Activated T-cell treated with anti-CD3 and anti-CD28 coated beads, Interleukin-2, amount 50 U/mL, for 72 hours (primary cell): ENCODE measurements at regions not wholly inside any gene's neighbourhood (a gene's known extent, or its start where the extent isn't known, plus 50 kb on each side); places are given as distances from the start of the nearest gene placed in this dataset.

Experiments used
- ATAC-seq, 2 donors: fragments of 150-1000 bp; cut with Tn5 transposase; replicated peaks in 1 of 2; 2 replicates each; pipeline ENCODE4 v1.10.0; 2021; ENCODE audit warnings: moderate library complexity in 2 of 2, mild to moderate bottlenecking in 1 of 2
- DNase-seq, 2 donors: peaks; one replicate each; pipeline ENCODE4 v3.0.0; 2021 to 2022; ENCODE audit warnings: mixed read lengths in 1 of 2
- H3K27ac Mint-ChIP-seq: one replicate; pipeline ENCODE4 v1.8.0; 2022; ENCODE audit warnings: mild to moderate bottlenecking, moderate library complexity, mixed read lengths
- H3K27me3 Mint-ChIP-seq: one replicate; pipeline ENCODE4 v1.8.0; 2022; ENCODE audit warnings: low read depth, mixed read lengths
- H3K36me3 Mint-ChIP-seq, 2 donors: one replicate each; pipeline ENCODE4 v1.8.0; 2022; ENCODE audit warnings: mixed read lengths in 2 of 2, mild to moderate bottlenecking in 1 of 2; ENCODE audit not compliant: insufficient read depth in 2 of 2
- H3K4me1 Mint-ChIP-seq: one replicate; pipeline ENCODE4 v1.8.0; 2022; ENCODE audit warnings: low read depth, mixed read lengths
- H3K4me3 Mint-ChIP-seq, 2 donors: one replicate each; pipeline ENCODE4 v1.8.0; 2022; ENCODE audit warnings: mild to moderate bottlenecking in 2 of 2, mixed read lengths in 2 of 2, moderate library complexity in 2 of 2
- H3K9me3 Mint-ChIP-seq, 2 donors: one replicate each; pipeline ENCODE4 v1.8.0; 2022; ENCODE audit warnings: mixed read lengths in 2 of 2

GRCh38 chr6:15904651-15905376 is 224.1 kb upstream of the MYLIP start:
- H3K27ac Mint-ChIP-seq, result no peak overlapping the region
- peaks cover 61% of the 10 kb centered on the region for H3K4me1 Mint-ChIP-seq
- DNase-seq (no peak), ATAC-seq (no peak)
- no peak overlapping the region for H3K4me3 Mint-ChIP-seq
- peaks cover 0 to 2% of the 10 kb centered on the region in 2 donors for H3K36me3 Mint-ChIP-seq
- peaks cover 7% of the 10 kb centered on the region for H3K27me3 Mint-ChIP-seq
- no peaks in the 10 kb centered on the region for H3K9me3 Mint-ChIP-seq

- ATAC-seq (peak; percentile 95 to 97), DNase-seq (peak; percentile 51 to 66)
- peak overlapping the region; percentile 40 for H3K27ac Mint-ChIP-seq
- peaks cover 0 to 2% of the 10 kb centered on the region in 2 donors for H3K36me3 Mint-ChIP-seq
- H3K9me3 Mint-ChIP-seq, result no peaks in the 10 kb centered on the region
- H3K27me3 Mint-ChIP-seq, result peaks cover 6% of the 10 kb centered on the region
- H3K4me1 Mint-ChIP-seq, result peaks cover 48% of the 10 kb centered on the region
- H3K4me3 Mint-ChIP-seq, result peak overlapping the region; percentile 58 to 66
Measured at GRCh38 chr6:15901141-15902115, 227.5 kb upstream of the MYLIP start.

GRCh38 chr6:15898693-15899092 is 230.2 kb upstream of the MYLIP start:
- ATAC-seq, result no peak
- Mint-ChIP-seq H3K27me3 (peaks cover 6% of the 10 kb centered on the region), H3K4me3 (no peak overlapping the region), H3K27ac (no peak overlapping the region), H3K36me3 (peaks cover 0 to 2% of the 10 kb centered on the region in 2 donors), H3K9me3 (no peaks in the 10 kb centered on the region), H3K4me1 (peaks cover 41% of the 10 kb centered on the region)
- no peak for DNase-seq

- H3K27me3 Mint-ChIP-seq, result peaks cover 6% of the 10 kb centered on the region
- peaks cover 29% of the 10 kb centered on the region for H3K4me1 Mint-ChIP-seq
- ATAC-seq (no peak), DNase-seq (no peak)
- H3K9me3 Mint-ChIP-seq, result no peaks in the 10 kb centered on the region
- H3K27ac Mint-ChIP-seq, result no peak overlapping the region
- no peaks in the 10 kb centered on the region for H3K36me3 Mint-ChIP-seq
- no peak overlapping the region for H3K4me3 Mint-ChIP-seq
Measured at GRCh38 chr6:15897063-15897876, 231.6 kb upstream of the MYLIP start.

- Mint-ChIP-seq H3K27me3 (peaks cover 12% of the 10 kb centered on the region), H3K4me3 (no peak overlapping the region), H3K27ac (no peak overlapping the region), H3K36me3 (no peaks in the 10 kb centered on the region), H3K9me3 (no peaks in the 10 kb centered on the region), H3K4me1 (peaks cover 12% of the 10 kb centered on the region)
- DNase-seq (no peak), ATAC-seq (no peak)
Measured at GRCh38 chr6:15894973-15895725, 232.3 kb upstream of the DTNBP1 start.

DNA sequence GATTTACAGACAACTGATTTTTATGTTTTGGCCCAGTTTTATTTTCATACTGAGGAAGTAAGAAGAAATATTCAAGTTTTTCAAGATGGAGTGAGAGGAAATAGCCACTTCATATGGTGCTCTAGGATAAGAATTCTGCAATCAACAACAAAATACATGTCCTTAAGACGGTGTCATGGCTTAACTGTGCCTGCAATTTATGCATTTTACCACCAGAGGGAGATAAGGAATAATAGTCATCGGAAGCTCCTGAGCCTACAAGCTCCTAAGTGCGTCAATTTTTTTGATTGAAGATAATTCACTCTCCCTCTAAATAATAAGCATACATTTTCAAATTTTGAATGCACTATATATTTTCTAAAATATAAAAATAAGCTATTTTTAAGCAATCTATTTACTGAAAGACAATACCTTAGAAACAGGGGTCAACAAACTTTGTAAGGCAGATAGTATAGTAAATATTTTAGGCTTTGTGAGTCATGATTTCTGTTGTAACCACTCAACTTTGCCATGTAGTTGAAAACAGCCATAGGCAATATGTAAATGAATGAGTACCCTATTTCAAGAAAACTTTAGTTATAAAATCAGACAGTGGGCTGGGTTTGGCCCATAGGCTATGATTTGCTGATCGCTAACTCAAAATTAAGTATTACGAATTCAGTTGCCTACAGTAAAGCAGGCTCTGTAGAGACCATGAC is 230.9 kb upstream of the DTNBP1 start:
- no peaks in the 10 kb centered on the region for H3K36me3 Mint-ChIP-seq
- no peaks in the 10 kb centered on the region for H3K9me3 Mint-ChIP-seq
- no peak overlapping the region for H3K4me3 Mint-ChIP-seq
- peaks cover 12% of the 10 kb centered on the region for H3K4me1 Mint-ChIP-seq
- H3K27me3 Mint-ChIP-seq, result peaks cover 12% of the 10 kb centered on the region
- ATAC-seq, result no peak
- DNase-seq, result no peak
- no peak overlapping the region for H3K27ac Mint-ChIP-seq

DNA sequence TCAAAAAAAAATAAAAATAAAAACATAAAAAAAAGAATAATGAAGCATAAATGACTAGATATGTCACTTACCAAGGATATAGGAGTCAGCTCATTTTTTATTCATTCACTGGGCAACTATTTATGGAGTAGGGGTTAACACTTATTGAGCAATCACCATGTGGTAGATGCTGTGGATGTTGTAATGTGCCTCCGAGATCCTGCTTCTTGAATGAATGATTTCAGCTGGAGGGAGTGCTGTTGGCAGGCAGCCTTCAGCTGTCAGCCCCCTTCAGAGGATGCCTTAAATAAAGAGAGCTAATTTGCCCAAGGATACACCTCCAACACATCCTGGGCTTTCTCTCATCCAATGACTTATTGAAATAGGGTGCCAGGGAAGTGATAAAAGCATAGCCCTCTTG is 229.5 kb upstream of the DTNBP1 start:
- H3K9me3 Mint-ChIP-seq, result no peaks in the 10 kb centered on the region
- peaks cover 9% of the 10 kb centered on the region for H3K27me3 Mint-ChIP-seq
- no peak overlapping the region for H3K4me3 Mint-ChIP-seq
- DNase-seq (no peak), ATAC-seq (no peak)
- no peaks in the 10 kb centered on the region for H3K36me3 Mint-ChIP-seq
- H3K27ac Mint-ChIP-seq, result no peak overlapping the region
- H3K4me1 Mint-ChIP-seq, result peaks cover 12% of the 10 kb centered on the region

GRCh38 chr6:15888798-15889772 is 226.3 kb upstream of the DTNBP1 start:
- Mint-ChIP-seq H3K9me3 (peaks cover 0 to 2% of the 10 kb centered on the region in 2 donors), H3K4me1 (no peaks in the 10 kb centered on the region), H3K36me3 (no peaks in the 10 kb centered on the region), H3K27me3 (peaks cover 6% of the 10 kb centered on the region), H3K4me3 (no peak overlapping the region), H3K27ac (no peak overlapping the region)
- ATAC-seq (no peak), DNase-seq (no peak)

- peaks cover 0 to 2% of the 10 kb centered on the region in 2 donors for H3K9me3 Mint-ChIP-seq
Measured at GRCh38 chr6:15887491-15888461, 224.9 kb upstream of the DTNBP1 start.

DNA sequence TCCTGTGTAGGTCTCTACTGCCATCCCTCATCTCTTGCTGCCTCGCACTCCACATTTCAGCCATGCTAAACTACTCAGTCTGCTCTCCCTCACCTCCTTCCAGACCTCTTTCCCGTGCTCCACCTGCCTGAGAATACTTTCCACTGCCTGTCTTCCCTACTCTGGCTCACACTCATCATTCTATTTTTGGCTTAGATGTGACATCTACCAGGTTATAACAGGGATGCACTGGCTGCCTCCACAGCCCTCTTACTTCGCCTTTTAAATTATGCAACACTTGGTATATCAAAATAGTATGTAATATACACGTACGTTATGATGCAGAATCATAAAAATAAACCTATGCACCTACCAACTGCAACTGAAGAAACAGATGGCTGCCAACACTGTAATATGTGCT is 222.8 kb upstream of the DTNBP1 start:
- H3K9me3 Mint-ChIP-seq, result peaks cover 2 to 4% of the 10 kb centered on the region in 2 donors

More at GRCh38 chr6:15887491-15888461, 224.9 kb upstream of the DTNBP1 start:
- Mint-ChIP-seq H3K4me1 (no peaks in the 10 kb centered on the region), H3K36me3 (no peaks in the 10 kb centered on the region), H3K4me3 (no peak overlapping the region), H3K27me3 (peaks cover 6% of the 10 kb centered on the region), H3K27ac (no peak overlapping the region)
- DNase-seq (no peak), ATAC-seq (no peak)

More for the DNA sequence above, 222.8 kb upstream of the DTNBP1 start:
- no peak for ATAC-seq
- no peak overlapping the region for H3K4me3 Mint-ChIP-seq
- H3K27ac Mint-ChIP-seq, result no peak overlapping the region
- no peak for DNase-seq
- H3K27me3 Mint-ChIP-seq, result peaks cover 9% of the 10 kb centered on the region
- H3K36me3 Mint-ChIP-seq, result no peaks in the 10 kb centered on the region
- peaks cover 11% of the 10 kb centered on the region for H3K4me1 Mint-ChIP-seq
